ENCODE measurements at regions not wholly inside any gene's neighbourhood (a gene's known extent, or its start where the extent isn't known, plus 50 kb on each side); places are given as distances from the start of the nearest gene placed in this dataset.
"Not testable (repeated sequence)": the region's sequence is repeated elsewhere in the genome, so short reads cannot be mapped to it uniquely, and the experiment has no call there.

DNA sequence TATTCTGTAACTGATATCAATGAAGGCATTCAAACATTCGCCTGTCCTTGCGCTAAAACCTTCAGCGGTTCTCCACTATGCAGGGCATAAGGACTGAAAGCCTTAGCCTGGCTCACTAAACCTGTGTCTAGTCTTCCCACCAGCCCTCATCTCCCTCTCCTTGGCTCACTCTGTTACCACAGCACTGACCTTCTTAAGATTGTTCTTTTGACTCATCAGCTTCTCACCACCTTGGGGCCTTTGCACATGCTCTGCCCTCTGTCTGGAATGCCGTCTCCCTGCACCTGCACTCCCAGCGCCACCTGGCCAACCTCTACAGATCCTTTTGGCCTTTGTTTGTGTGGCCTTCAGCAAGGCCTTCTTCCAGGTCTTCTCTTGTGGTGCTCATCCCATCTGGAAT, 131.8 kb upstream of the IER5L start:
- no peak for TF ChIP-seq CTCF (IDR thresholded peaks at IDR 0.05; ENCODE audit: low read depth, low read length)

GRCh38 chr9:129309041-129309430, 131.0 kb upstream of the IER5L start:
- no peak overlapping the region for H3K4me3 ChIP-seq (ENCODE audit: low read depth, low read length)
- no peak for TF ChIP-seq CTCF (IDR thresholded peaks at IDR 0.05; ENCODE audit: low read depth, low read length)

More for the DNA sequence above, 131.8 kb upstream of the IER5L start:
- H3K4me3 ChIP-seq (ENCODE audit: low read depth, low read length), result no peak overlapping the region

GRCh38 chr9:129307227-129307970, 129.3 kb upstream of the IER5L start:
- TF ChIP-seq CTCF (IDR thresholded peaks at IDR 0.05; ENCODE audit: low read depth, low read length), result no peak
- H3K4me3 ChIP-seq (ENCODE audit: low read depth, low read length), result no peak overlapping the region

- H3K4me3 ChIP-seq (ENCODE audit: low read depth, low read length), result no peak overlapping the region
- no peak for TF ChIP-seq CTCF (IDR thresholded peaks at IDR 0.05; ENCODE audit: low read depth, low read length)
Observed at GRCh38 chr9:129306318-129306973, 128.4 kb upstream of the IER5L start.

GRCh38 chr9:129305246-129305645, 127.2 kb upstream of the IER5L start:
- no peak overlapping the region for H3K4me3 ChIP-seq (ENCODE audit: low read depth, low read length)
- no peak for TF ChIP-seq CTCF (IDR thresholded peaks at IDR 0.05; ENCODE audit: low read depth, low read length)

- no peak overlapping the region for H3K4me3 ChIP-seq (ENCODE audit: low read depth, low read length)
- TF ChIP-seq CTCF (IDR thresholded peaks at IDR 0.05; ENCODE audit: low read depth, low read length), result no peak
Observed at GRCh38 chr9:129301941-129302340, 123.9 kb upstream of the IER5L start.

DNA sequence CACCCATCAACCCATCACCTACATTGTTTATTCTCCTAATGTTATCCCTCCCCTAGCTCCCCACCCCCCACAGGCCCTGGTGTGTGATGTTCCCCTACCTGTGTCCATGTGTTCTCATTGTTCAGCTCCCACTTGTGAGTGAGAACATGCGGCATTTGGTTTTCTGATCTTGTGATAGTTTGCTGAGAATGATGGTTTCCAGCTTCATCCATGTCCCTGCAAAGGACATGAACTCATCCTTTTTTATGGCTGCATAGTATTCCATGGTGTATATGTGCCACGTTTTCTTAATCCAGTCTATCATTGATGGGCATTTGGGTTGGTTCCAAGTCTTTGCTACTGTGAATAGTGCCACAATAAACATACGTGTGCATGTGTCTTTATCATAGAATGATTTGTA, 118.1 kb upstream of the IER5L start:
- H3K4me3 ChIP-seq (ENCODE audit: low read depth, low read length), result not testable (repeated sequence)

Data from WI38 (cell line).